GM21526 (cell line): ENCODE measurements at regions not wholly inside any gene's neighbourhood (a gene's known extent, or its start where the extent isn't known, plus 50 kb on each side); places are given as distances from the start of the nearest gene placed in this dataset.

Experiments
- ATAC-seq: cut with Tn5 transposase; IDR thresholded peaks from one replicate; pipeline ENCODE4 v1.9.1; 2021; ENCODE audit warnings: moderate library complexity; ENCODE audit not compliant: unreplicated experiment, low FRiP score

DNA sequence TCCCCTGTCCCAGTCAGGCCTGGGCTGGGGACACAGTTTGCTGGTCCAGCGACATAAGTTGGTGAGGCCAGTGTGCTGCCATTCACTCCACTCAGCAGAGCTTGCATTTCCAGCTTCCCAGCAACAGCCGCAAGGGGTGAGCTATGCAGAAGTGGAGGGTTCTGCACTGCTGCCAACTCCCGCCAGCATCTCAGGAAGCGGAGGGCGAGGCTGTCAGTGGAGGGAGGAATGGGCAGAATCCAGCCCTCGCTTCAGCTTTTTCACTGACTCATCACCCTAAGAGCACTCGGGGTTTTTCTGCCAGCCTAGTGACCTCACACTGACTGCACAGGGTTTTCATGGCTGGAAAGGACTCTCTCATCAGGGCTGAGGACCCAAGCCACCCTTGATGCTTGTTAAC, 625.1 kb upstream of the MKI67 start:
- no peak for ATAC-seq

DNA sequence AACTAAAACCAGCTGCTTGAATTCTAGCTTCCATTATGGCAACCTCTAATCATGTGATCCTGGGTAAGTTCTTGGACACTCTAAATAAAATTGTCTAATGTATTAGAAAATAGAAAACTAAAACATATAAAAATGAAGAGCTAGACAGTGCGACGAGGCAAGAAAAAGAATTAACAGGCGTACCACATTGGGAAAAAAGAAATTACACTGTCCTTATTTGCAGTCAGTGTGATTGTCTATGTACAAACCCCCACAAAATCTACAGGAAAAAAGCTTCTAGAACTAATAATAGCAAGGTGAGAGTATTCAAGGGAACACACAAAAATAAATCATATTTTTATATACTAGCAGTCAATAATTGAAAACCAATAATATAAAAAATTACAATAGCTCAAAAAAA, 625.6 kb upstream of the MKI67 start:
- ATAC-seq, result no peak

DNA sequence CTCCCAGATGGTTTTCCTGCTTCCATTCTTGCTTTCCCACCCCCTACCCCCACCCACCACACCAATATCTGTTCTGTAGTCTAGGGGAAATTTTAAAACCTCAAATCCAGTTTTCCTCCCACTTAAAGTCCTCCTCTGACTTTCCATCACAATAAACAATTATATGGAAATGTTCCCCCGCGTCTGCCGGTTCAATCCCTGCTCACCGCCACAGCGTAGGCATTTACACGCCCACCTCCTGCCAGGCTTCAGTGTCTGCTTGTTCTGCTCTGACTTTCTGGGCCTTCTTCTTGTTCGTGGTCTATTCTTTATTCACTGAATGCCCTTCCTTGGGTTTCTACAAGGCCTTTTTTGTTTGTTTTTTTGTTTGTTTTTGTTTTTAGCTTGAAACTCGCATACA, 633.0 kb upstream of the MKI67 start:
- ATAC-seq, result no peak

DNA sequence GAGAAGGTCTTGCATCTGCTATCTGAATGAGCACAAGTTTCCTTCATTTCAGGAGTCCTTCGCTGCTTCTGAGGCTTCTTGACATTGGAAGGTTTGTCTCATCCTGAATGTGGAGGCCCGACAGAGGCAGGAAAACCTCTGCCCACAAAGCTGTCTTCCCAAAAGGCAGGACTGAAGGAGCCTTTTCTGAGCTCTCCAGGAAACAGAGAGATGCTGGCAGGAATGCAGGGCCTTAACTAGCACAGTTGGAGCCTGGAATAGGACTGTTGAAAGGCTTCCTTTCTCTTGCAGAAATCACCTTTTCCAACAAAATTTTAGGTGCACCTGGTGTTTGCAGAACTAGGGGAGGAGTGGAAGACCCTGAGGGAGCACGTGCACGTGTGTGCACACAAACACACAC, 637.4 kb upstream of the MKI67 start:
- no peak for ATAC-seq

DNA sequence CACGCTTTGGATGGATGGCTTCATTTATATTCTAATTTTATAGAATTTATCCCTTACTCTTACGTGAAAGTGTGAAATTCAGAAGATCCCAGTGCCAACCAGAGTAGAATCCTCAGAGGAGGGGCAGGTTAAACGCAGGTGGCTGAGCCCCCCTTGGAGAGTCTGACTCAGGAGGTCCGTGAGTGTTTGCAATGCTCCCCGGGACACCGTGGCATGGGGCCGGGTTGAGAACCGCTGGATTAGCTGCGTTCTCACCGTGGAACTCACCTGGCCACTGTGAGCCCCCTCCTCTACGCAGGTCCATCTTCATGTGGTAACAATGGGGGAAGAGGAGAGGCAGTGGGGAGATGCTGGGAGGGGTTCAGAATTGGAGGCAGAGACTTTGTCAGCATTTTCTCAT, 638.0 kb upstream of the MKI67 start:
- no peak for ATAC-seq

DNA sequence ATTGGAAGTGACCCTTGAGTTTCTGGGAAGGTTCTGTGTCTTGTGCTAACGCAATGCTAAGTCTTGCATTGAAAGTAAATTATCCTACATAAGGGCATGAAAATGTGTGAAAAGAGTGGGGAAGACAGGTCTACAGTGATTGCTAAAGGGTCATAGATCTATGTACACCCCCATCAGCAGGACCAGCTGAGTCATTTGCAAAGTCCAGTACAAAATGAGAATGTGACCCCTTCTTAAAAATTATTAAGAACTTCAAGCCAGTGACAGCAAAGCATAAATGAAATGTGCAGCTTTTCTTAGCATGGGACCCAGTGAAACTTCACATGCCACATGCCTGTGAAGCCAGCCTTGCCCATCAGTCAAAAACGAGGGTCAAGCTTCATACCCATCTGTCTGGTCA, 640.7 kb upstream of the MKI67 start:
- ATAC-seq, result no peak

DNA sequence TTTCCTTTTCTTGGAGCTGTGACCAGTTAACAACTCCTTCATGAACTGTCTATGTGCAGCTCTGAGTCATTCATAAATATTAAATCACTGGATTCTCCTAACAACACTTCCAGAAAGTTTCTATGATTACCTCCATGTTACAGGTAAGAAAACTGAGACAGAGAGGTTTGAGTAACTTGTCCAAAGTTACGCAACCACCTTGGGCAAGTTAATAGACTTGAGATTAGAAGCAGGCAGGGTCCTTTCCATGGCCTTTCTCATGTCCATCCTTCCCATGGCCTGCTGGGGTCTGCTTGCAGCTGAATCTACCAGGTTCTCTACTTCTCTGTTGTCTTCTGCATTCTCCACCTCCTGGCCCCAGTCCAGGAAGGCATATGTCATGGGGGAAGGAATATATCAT, 648.8 kb upstream of the MKI67 start:
- no peak for ATAC-seq

DNA sequence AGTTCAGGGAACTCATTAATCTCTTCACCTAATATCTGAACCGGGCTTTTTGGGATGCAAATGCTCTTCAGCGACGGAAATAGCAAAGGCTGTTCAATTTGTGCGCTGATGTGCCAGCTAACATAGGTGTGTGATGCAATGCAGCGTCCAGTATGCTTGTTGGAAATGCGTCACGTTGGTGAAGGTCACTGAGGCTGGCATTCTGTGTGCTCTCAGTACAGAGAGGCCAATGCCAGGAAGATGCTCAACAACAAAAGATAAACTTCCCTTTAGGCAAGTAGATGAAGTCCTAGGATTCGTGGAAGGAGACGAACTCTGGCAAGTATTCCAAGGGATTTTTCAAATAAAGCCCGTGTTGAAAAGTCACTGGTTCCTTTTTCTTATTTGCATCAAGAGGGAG, 649.5 kb upstream of the MKI67 start:
- no peak for ATAC-seq

DNA sequence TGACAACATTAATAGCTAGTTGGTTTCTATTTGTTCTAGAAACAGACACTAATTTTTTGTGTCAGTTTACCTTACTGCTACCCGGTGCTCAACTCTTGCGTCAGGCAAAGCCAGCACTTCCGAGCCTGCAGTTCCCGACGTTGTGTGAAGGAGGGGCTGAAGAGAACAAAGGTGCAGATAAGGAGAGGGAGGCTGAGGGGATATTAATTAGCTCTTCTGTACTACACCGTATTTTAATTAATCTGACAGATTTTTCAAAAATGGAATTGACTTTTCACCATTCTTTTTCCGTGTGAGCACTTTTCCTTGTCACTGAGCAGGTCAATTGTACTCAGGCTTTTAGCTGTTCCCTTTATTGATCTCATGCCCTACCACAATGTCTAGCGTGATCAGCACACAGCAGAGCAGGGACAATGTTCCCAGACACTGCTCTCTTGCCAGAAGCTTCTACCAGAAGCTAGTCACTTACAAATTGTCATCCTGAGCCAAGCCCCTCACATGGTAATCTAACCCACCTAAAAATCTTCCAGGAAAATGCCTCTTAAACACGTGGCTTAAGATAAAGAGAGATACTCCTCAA, 650.5 kb upstream of the MKI67 start:
- ATAC-seq, result no peak

DNA sequence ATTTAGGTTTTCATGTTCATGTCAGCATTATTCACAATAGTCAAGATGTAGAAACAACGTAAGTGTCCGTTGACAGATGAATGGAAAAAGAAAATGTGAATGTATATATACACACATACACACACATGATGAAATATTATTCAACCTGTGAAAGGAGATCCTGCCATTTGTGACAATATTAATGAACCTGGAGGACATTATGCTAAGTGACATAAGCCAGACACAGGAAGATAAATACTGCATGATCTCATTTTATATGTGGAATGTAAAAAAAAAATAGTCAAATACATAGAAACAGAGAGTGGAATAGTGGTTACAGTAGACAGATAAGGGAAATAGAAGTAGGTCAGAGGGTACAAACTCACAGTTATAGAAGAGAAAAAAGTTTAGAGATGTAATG, 651.1 kb upstream of the MKI67 start:
- ATAC-seq, result no peak

DNA sequence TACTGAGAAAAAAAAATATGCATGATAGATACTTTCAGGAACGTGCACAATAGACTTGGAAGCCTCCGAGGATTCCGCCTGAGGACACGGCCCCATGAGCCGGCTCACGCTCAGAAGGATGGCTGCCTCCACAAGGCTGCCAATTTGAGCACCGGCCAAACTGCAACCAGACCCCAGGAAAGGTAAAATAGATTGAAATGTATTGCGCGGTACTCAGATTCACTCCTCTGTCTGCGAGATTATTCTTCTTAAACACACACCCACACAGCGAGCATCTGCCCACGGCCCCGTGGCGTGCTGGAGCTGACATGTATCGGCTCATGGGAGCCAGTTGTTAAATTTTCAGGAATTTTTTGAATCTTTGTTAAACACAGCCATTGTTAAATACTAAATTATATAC, 653.2 kb upstream of the MKI67 start:
- ATAC-seq, result no peak

DNA sequence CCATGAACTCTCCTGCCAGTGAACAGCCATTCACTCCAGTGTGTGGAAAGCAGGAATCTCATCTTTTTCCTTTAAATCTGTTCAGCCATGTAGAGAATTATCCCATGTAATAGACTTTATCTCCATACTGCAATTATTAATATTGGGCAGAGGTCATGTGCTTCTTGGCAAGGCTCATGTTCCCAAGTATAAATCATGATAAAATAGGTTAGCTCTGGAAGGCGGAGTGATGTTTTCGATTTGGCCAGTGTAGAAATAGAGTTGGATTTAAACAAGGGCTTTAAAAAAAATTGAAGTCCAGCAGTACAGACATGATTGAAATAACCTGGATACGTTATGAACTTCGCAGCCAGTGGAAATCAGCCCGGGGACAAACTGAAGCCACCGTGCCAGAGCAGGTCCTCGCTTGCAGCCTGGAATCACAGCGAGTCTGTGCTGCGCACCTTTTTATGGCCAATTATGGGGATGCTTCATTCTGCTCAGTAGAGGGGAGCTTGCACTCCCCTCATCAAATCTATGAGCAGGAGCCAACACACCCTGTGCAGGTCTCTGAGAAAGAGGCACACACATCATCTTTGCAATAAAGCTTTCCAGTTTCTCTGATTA, 654.0 kb upstream of the MKI67 start:
- no peak for ATAC-seq

DNA sequence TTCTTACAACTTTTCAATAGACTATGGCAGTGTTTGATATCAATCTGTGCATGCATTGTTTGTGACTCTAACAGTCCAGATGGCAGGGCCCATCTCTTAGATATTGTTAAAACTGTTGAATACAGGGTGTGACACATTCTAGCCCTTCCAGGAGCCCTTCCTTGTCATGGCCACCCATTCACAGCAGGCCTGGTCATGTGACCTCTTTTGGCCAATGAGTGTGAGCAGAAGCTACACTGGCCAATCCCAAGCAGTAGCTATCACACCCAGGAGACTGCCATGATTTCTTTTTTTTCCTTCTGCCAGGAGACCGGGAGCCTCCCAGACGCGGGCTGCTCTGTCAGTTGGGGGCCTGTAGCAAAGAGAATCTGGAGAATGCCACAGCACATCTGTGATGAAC, 655.4 kb upstream of the MKI67 start:
- no peak for ATAC-seq

DNA sequence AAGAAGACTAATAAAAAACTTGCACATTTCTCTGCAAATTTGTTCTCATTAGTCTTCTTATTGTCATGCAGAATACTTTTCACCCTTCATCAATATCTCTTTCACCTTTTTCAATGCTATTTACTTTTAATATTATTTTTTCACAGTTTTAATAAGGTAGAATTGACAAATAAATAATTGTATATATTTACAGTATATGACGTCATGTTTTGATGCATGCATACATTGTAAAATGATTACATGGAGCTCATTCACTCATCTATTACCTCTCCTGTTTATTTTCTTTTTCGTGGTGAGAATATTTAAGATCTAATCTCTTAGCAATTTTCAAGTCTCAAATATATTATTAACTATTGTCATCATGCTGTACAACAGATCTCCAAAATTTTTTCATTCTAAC, 658.2 kb upstream of the MKI67 start:
- no peak for ATAC-seq

DNA sequence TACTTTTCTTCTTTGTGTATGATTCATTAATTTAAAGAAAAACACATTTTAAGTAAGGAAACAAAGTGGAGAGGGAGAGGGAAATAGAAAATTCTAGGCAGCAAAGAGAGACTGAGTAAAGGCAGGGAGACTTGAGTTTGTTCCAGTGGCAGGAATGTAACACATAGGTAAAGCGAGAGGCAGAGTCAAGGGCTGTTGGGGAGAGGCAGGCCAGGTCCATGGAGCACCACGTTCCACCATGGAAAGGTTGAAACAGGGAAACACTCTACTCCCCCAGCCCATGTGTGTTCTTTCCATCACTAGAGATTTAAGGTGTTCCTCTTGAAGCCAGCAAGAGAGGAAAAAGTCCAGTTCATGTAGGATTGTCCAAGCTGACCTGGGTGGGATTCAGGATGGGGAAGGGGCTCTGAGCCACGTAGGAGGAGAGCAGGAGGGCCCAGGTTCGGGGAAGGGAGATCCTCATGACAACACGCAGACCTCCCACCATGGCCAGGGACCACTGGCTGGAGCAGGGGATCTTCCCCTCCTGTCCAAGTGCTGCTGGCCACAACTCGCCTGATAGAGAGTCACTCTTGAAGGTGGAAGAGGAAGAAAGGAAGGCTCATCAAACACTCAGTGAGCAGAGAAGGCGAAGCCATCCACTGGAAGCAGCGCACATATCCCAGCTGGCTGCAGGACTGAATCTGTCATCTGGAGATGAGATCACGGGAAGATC, 666.4 kb upstream of the MKI67 start:
- ATAC-seq, result no peak

DNA sequence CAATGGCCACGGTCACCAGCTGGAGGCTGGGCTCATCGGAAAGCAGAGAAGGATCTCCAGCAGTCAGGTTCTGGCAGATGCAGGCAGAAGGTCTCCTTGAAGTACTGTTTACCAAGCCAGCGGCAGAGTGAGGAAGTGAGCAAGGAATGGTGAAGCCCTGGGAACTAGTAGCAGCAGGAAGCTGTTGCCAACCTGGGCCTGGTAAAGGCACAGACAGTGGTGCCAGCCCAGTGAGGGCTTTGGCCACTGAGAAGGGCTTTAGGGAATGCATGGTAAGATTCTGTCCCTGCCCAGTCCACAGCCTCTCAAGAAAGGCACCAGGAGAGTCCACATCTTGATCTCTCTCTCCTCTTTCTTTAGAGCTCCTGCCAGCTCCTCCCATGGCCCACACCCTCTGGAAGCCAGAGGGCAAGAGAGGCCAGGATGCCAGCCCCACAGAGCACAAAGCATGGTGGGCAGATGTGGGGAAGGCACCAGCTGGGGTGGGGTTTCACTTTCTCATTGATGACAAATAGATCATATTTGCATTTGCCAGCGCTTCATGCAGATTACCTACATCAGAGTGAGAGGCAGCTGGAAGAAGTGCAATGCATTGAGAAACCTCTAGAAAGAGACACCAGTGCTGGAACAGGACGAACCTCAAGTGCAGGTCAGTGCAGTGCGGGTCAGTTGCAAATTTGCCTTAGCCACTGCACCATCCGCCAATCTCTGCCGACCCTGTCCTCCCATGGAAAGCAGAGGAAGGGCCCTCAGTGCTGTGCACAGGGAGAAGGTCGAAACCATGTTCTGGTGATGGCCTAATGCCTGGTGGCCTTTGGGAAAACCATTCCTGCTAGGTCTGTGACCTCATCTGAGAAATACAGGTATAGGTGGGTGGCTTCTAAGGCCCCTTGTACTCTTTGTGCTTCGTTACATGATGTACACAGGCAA, 667.8 kb upstream of the MKI67 start:
- ATAC-seq, result no peak

DNA sequence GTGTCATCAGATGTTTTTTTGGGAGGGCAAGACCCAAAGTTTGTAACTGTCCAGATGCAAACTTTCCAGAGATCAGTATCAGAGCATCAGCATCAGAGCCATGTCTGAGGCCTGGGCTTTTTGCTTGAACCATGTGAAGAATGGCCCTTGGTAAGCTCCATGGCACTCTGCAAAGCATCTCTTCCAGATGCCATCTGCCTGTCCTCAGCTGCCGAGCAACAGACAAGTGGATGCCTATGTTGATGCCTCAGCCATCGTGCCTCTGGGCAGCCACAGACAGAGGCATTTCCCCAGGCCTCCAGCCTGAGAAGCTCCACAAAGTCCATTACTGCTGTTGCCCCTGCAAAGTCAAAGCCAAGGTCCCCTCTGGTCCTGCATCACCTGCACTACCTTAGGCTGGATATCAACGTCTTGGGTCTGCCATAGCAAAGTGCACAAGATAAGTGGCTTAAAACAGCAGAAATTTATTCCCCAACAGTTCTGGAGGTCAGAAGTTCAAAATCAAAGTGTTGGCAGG, 670.2 kb upstream of the MKI67 start:
- no peak for ATAC-seq

DNA sequence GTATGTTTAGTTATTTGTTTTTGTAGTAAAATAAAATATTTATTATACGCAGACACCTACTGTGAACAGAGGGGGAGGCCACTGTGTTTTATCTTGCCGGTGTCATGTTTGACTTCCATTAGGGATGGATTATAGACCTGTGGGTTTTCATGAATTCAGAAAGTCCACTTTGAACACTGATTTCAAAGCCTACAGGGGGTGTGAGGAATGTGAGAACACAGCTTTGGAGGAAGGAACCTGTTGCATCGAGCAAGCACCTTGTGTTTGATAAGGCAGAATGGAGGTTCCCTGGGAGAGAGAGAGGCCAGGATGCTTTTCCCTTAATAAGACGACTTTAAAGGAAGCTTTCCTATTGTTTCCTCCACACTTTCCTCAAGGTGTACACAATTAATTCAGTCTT, 665.0 kb upstream of the MGMT start:
- no peak for ATAC-seq

DNA sequence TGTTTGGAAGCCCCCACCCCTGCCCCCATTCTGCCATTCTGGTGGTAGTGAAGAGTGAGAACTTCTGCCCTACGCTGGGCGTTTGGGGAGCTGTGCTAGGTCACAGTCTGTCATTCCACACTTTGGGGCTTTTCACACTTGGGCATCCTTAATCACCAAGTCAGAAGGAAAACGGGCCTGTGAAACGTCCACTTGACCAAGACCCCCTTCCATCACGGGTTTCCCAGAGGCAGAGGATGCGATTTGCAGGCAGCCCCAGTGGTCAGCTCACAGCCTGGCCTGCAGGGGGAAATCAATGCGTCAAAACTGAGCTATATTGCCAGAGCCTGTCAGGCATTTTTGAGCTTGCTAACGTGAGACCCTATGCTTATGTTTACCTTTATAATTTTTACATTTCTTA, 663.3 kb upstream of the MGMT start:
- ATAC-seq, result no peak

DNA sequence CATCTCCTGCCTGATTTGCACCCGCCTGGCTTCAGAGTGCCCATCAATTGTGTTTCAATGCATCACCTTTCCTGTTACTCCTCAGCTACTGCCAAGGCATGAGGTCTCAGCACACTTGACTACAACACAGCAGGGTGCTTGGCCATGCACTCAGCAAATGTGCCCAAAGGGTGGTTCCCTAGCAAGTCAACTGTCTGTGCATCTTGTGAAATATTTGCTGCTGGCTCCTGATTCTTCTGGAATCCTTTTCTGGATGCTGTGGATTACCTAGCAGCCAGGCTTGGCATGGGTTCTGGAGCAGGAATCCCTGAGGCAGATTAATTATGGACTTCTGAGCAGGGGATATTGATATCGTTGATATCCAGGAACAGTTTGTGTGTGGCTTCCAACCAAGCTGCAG, 662.6 kb upstream of the MGMT start:
- ATAC-seq, result no peak

DNA sequence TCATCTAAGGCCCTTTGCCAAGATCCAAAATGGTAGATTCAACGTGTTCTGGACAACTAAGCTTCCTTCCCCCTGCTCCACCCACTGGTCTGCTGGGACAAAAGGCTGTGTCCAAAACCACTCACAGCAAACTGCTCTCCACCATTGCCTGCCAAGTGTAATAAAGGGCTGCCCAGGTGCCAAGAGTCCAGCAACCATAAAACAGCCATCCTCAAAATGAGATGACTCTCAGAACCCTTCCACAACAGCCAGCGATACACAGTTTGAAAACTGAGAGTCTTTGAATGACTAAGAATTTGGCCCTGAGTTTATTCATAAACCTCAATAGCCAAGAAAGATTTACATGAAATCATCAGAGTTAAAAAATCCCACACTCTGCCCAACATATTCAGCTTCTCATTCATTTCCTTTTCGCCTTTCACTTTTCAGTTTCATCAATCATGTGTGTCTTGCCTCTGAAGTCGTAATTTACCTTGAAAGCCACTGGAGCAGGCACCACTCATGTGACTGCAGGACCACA, 658.1 kb upstream of the MGMT start:
- no peak for ATAC-seq
